GM12891 (cell line): ENCODE measurements at regions not wholly inside any gene's neighbourhood (a gene's known extent, or its start where the extent isn't known, plus 50 kb on each side); places are given as distances from the start of the nearest gene placed in this dataset.
"Not testable (repeated sequence)": the region's sequence is repeated elsewhere in the genome, so short reads cannot be mapped to it uniquely, and the experiment has no call there.

ENCODE experiments used
- DNase-seq: peaks from one replicate; pipeline ENCODE4 v3.0.0; 2011; ENCODE audit warnings: low spot score; ENCODE audit not compliant: insufficient read length
- FAIRE-seq: peaks from 2 replicates; lab custom pipeline; 2011; peaks lifted over from hg19 to GRCh38; lab: Jason Lieb, UNC
- PAX5 ChIP-seq: IDR thresholded peaks from 2 replicates; pipeline ENCODE4 v1.6.1; 2011; ENCODE audit warnings: low read length, moderate library complexity, mild to moderate bottlenecking; ENCODE audit not compliant: insufficient read depth, severe bottlenecking
- POLR2A ChIP-seq: IDR thresholded peaks from 2 replicates; pipeline ENCODE4 v1.6.1; 2011; ENCODE audit warnings: low read depth, low read length, control low read depth
- POLR2AphosphoS5 ChIP-seq: IDR thresholded peaks from 2 replicates; pipeline ENCODE4 v1.6.1; 2011; ENCODE audit warnings: low read depth, low read length, control low read depth
- POU2F2 ChIP-seq: IDR thresholded peaks from 2 replicates; pipeline ENCODE4 v1.6.1; 2011; ENCODE audit warnings: low read depth, mild to moderate bottlenecking, control low read depth, low read length, moderate library complexity
- SPI1 ChIP-seq: IDR thresholded peaks from 2 replicates; pipeline ENCODE4 v1.6.1; 2011; ENCODE audit warnings: low read depth, low read length, control low read depth
- TAF1 ChIP-seq: IDR thresholded peaks from 2 replicates; pipeline ENCODE4 v1.6.1; 2011; ENCODE audit warnings: low read depth, low read length, control low read depth

DNA sequence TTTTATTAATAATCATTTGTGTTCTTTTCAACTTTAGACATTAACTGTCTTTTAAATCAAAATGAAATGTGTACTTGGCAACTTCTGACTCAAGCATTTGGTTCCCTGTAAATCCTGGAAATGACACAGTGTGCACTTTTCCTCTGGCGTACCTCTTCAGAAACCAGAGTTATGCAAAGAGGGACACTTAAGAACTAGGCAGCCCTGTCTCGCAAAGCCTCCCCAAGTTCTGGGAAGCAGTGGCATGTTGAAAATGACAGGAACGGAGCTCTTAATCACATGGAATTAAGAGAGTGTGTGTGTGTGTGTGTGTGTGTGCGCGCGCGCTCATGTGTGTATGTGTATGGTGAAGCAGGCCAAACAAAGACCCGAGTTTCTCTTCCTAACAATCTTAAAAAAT is 707.4 kb downstream of the MECOM start:
- no peak for FAIRE-seq

DNA sequence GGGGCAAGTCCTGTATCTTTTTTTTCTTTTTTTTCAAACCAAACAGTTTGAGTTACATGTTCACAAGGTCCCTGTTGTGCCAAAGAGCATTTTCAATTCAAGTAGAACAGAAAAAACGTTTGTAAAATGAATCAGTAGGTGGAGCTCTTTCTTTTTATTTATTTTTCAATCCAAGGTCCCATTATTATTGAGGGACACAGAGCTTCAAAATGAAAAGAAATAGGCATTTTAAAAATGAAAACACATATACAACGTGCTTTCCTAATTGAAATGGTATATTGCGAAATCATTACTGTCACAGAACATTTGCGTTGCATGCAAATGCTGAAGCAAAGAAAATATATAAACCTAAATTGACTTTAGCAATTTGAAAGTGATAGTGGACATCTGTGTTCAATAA is 711.0 kb downstream of the MECOM start:
- TF ChIP-seq SPI1 (no peak), POLR2AphosphoS5 (no peak), PAX5 (no peak), TAF1 (no peak), POU2F2 (no peak), POLR2A (no peak)
- DNase-seq (no peak), FAIRE-seq (no peak)

More for the DNA sequence above, 707.4 kb downstream of the MECOM start:
- TF ChIP-seq SPI1 (no peak), PAX5 (no peak), POLR2AphosphoS5 (no peak), POU2F2 (no peak), TAF1 (no peak), POLR2A (no peak)
- DNase-seq: no peak

DNA sequence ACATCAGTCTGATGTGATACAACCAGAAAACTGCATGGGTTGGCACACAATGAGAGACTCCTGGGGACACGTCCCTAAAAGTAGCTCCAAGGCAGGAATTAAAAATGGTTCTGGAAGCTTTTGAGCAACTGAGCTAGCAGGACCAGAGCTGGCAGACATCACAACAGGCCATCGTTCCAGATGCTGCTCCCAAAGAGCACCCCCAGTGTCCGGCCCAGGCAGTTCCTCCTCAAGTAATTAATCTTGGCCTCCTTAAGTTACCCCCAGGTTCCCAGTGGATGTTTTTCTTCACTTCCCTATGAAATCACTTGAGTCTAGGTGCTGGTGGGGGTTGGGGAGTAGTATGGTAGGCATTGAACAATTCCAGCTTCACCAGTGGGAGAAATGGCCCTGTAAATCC is 711.6 kb downstream of the MECOM start:
- no peak for TF ChIP-seq POLR2A
- no peak for TF ChIP-seq POLR2AphosphoS5
- no peak for TF ChIP-seq PAX5
- no peak for TF ChIP-seq SPI1
- no peak for TF ChIP-seq POU2F2
- TF ChIP-seq TAF1: no peak
- no peak for DNase-seq
- no peak for FAIRE-seq

DNA sequence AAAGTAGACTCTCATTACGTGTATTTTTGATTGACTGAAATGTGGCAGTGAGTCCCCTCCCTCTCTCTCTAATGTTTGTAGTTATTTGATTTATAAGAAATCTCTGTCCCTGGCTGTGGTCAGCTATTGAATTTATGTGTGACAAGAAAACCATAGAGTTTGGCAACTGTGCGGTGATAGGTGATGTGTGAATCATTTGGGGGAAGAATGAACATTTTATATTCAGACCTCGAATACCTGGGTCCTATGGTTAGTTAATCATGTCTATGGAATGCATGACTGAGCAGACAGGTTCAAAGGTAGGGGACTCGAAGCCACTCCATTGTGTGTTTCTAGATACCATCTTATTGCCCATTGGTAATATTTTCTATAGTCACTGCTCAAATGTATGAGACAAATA is 712.1 kb downstream of the MECOM start:
- no peak for FAIRE-seq
- no peak for DNase-seq

DNA sequence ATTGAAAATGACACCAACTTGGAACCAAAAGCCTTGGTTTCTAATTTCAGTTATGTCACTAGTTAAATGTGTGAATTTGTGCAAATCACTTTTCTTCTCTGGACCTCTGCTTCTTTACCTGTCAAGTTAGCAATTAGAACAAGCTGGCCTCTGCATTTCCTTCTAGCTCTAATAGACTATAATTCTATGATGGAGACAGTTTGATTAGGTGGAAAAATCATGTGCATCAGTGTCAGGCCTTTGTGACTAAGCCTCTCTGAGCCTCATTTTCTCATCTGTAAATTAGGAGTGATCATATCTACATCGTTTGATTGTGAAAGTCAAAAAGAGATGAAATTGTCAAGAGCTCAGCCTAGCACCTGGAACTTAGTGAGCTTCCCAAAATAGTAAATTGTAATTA is 712.9 kb downstream of the MECOM start:
- TF ChIP-seq PAX5 (no peak), POLR2AphosphoS5 (no peak), POU2F2 (no peak), TAF1 (no peak), POLR2A (no peak), SPI1 (no peak)
- no peak for DNase-seq
- no peak for FAIRE-seq

More for the DNA sequence above, 712.1 kb downstream of the MECOM start:
- TF ChIP-seq SPI1 (no peak), POLR2A (no peak), TAF1 (no peak), POLR2AphosphoS5 (no peak), PAX5 (no peak), POU2F2 (no peak)

DNA sequence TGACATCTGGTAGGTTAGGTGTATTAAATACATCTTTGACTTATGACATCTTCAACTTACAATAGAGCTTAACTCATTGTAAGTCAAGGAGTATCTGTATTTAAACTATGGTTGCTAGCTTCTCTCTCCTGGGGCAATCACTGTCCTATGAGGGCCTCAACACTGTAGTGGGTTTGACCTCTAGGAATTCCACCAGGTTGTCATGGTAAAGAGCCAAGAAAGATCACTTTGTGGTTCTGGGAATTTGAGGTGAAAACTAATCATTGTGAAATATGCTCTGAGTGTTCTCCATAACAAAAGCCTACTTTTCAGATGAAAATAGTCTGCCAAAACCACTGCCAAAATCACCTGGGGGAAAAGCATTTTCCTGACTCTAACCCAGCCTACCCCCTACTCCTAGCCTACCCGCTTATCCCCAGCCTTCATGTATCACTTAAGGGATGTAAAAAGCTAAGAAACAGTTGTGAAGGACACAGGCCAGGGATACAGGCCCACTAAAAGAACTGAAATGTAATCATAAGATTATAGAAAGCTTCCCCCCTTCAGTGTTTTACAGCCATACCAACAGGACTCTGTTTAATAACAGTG is 723.8 kb downstream of the MECOM start:
- TF ChIP-seq POU2F2 (no peak), POLR2AphosphoS5 (no peak), TAF1 (no peak), POLR2A (no peak), SPI1 (no peak), PAX5 (no peak)
- FAIRE-seq (no peak), DNase-seq (no peak)

DNA sequence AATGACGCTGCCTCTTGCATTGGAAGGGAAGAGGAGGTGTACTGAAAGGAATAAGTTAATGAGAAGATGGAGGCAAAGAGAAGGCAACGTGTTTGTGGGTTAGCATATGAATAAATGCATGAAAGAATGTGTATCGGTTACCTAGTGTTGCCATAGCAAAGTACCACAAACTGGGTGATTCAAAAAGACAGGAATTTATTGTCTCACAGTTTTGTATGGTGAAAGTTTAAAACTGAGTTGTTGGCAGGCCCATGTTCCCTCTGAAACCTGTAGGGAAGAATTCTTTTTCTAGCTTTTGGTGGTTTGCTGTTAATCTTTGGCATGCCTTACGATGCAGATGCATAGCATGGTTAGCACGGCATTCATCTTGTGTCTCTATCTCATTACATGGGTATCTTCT is 729.9 kb downstream of the MECOM start:
- FAIRE-seq: no peak
- TF ChIP-seq POLR2A (no peak), TAF1 (no peak), SPI1 (no peak), PAX5 (no peak), POLR2AphosphoS5 (no peak), POU2F2 (no peak)

DNA sequence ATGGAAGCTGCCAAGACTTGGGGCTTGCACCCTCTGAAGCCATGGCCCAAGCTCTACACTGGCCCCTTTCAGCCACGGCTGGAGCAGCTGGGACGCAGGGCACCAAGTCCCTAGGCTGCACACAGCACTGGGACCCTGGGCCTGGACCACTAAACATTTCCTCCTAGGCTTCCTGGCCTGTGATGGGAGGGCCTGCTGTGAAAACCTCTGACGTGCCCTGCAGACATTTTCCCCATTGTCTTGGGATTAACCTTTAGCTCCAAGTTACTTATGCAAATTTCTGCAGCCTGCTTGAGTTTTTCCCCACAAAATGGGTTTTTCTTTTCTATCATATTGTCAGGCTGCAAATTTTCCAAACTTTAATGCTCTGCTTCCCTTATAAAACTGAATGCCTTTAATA is 733.5 kb downstream of the MECOM start:
- not testable (repeated sequence) for FAIRE-seq, DNase-seq

More for the DNA sequence above, 729.9 kb downstream of the MECOM start:
- no peak for DNase-seq

DNA sequence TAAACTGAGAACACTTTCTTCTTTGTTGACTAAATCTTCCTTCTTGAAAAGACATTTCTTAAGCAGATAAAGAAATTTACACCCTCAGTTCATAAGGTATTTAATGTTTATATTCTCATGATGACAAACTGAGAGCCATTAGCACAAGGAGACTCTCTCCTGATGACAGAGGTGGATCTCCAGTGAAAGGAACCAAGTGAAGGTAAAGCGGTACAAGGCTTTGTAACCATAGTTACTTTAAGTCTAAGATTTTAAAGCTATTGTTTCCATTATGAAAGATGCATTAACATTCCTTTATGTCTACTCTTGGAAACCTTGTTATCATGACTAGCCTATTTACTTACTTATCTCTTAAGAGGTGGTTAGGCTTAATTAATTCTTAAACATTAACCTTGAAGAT is 737.1 kb downstream of the MECOM start:
- no peak for DNase-seq
- FAIRE-seq: no peak
- TF ChIP-seq PAX5 (no peak), POLR2A (no peak), POU2F2 (no peak), SPI1 (no peak), POLR2AphosphoS5 (no peak), TAF1 (no peak)

DNA sequence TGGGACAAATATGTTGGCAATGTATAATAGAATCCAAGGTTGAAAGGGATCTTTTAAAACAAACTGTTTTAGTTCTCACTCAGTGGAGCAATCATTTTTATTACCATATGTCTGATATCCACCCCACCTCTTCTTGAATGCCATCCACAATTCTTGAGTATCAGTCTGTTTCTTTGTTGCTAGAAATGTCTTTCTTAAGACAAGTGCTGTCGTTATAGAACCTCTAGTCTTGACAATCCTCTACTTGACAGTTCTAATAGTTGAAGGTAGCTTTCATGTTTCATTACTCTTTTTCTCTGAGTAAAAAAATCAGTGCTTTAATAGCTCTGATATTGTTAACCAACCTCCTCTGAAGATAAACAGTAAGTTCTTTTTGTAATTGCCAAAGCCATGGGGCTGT is 737.9 kb downstream of the MECOM start:
- no peak for TF ChIP-seq POLR2AphosphoS5
- no peak for TF ChIP-seq PAX5
- TF ChIP-seq SPI1: no peak
- TF ChIP-seq POU2F2: no peak
- no peak for TF ChIP-seq POLR2A
- TF ChIP-seq TAF1: no peak
- no peak for DNase-seq

DNA sequence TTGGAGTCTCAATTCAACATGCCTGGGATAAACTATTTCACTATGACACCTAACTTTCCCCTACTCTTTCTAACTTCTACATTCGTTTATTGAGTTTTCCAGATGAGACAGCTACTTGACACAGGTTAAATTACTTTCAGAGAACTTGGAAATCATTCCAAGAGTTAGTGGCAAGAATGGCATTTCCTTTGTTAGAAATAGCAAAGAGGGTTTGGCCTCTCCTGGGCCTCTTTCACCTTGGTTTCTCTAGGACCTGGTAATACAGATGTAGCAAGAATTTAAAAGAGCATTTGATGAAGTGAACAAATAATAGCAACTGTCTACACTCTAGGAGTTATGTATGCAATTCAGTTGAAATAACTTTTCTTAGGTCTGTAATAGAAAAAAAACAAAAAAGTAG is 748.9 kb downstream of the MECOM start:
- DNase-seq (no peak), FAIRE-seq (no peak)
- no peak for TF ChIP-seq PAX5
- TF ChIP-seq POLR2A: no peak
- no peak for TF ChIP-seq POLR2AphosphoS5
- no peak for TF ChIP-seq SPI1
- TF ChIP-seq POU2F2: no peak
- TF ChIP-seq TAF1: no peak

More for the DNA sequence above, 737.9 kb downstream of the MECOM start:
- no peak for FAIRE-seq

DNA sequence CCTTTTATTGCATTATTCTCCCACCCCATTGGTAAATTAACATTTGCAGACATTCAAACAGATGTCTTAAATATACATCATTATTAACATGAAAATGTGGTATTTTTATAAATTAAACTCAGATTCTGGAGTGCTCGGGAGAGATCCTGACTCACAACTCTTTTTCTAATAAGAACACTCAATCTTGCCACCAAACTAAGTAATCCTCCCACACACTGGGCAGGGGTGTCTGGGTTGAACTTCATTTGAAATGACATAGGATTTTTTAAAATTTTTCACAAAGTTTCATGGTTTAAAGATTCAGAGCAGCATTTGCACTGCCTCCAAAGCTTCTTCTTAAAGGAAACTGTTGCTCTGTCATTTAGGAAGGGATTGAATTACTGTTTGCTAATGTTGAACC is 754.3 kb downstream of the MECOM start:
- no peak for DNase-seq
- no peak for FAIRE-seq
- TF ChIP-seq POLR2A (no peak), POLR2AphosphoS5 (no peak), TAF1 (no peak), PAX5 (no peak), POU2F2 (no peak), SPI1 (no peak)
